Keratinocyte (primary cell): ENCODE measurements at regions not wholly inside any gene's neighbourhood (a gene's known extent, or its start where the extent isn't known, plus 50 kb on each side); places are given as distances from the start of the nearest gene placed in this dataset.

Source experiments
- DNase-seq: peaks from one replicate; pipeline ENCODE4 v3.0.0-alpha.2; 2011; ENCODE audit warnings: low read depth, missing footprints, low spot score
- FAIRE-seq: peaks from 2 replicates; lab custom pipeline; 2011; peaks lifted over from hg19 to GRCh38; lab: Jason Lieb, UNC
- H2AFZ ChIP-seq: 2 replicates; pipeline ENCODE4 v1.6.0; 2012; ENCODE audit warnings: low read length, control low read depth, inconsistent platforms; ENCODE audit not compliant: control insufficient read depth
- H3K27ac ChIP-seq: 2 replicates; pipeline ENCODE4 v1.5.1; 2011; ENCODE audit warnings: low read length; ENCODE audit not compliant: control insufficient read depth, insufficient read depth
- H3K27me3 ChIP-seq: 3 replicates; pipeline ENCODE4 v1.6.0; 2011; ENCODE audit warnings: low read length; ENCODE audit not compliant: control insufficient read depth, insufficient read depth; ENCODE audit errors: extremely low read depth
- H3K36me3 ChIP-seq, 2 experiments: 2 replicates in 1 of 2; 3 replicates in 1 of 2; pipeline ENCODE4 v1.5.1; 2011; ENCODE audit warnings: low read length in 2 of 2, mild to moderate bottlenecking in 1 of 2; ENCODE audit not compliant: control insufficient read depth in 2 of 2, insufficient read depth in 2 of 2; ENCODE audit errors: extremely low read depth in 1 of 2
- H3K4me1 ChIP-seq: 3 replicates; pipeline ENCODE4 v1.5.1; 2011; ENCODE audit warnings: low read length; ENCODE audit not compliant: control insufficient read depth, insufficient read depth; ENCODE audit errors: extremely low read depth
- H3K4me2 ChIP-seq: 3 replicates; pipeline ENCODE4 v1.6.0; 2011; ENCODE audit warnings: low read depth, low read length; ENCODE audit not compliant: control insufficient read depth, insufficient read depth; ENCODE audit errors: extremely low read depth
- H3K4me3 ChIP-seq, 3 experiments: fragments of 200-600 bp in 1 of 3; sonication (generic) in 1 of 3; 2 replicates in 2 of 3; 3 replicates in 1 of 3; pipeline ENCODE4 v1.5.1; 2011 to 2016; ENCODE audit warnings: low read length in 3 of 3, mild to moderate bottlenecking in 3 of 3, control low read depth in 2 of 3, inconsistent platforms in 1 of 3, low read depth in 1 of 3, mixed read lengths in 1 of 3, mixed run types in 1 of 3, moderate library complexity in 1 of 3; ENCODE audit not compliant: control insufficient read depth in 2 of 3, insufficient read depth in 2 of 3; ENCODE audit errors: extremely low read depth in 1 of 3
- H3K79me2 ChIP-seq: 2 replicates; pipeline ENCODE4 v1.6.0; 2012; ENCODE audit warnings: low read length; ENCODE audit not compliant: control insufficient read depth, insufficient read depth
- H3K9ac ChIP-seq: 3 replicates; pipeline ENCODE4 v1.6.0; 2011; ENCODE audit warnings: low read length; ENCODE audit not compliant: control insufficient read depth, insufficient read depth; ENCODE audit errors: extremely low read depth
- H3K9me1 ChIP-seq: 3 replicates; pipeline ENCODE4 v1.6.0; 2011; ENCODE audit warnings: low read length; ENCODE audit not compliant: control insufficient read depth, insufficient read depth; ENCODE audit errors: extremely low read depth
- H3K9me3 ChIP-seq: 2 replicates; pipeline ENCODE4 v1.5.1; 2012; ENCODE audit warnings: low read depth, low read length; ENCODE audit not compliant: control insufficient read depth
- H4K20me1 ChIP-seq: 3 replicates; pipeline ENCODE4 v1.6.0; 2011; ENCODE audit warnings: low read length; ENCODE audit not compliant: control insufficient read depth, insufficient read depth; ENCODE audit errors: extremely low read depth
- EZH2 ChIP-seq: IDR thresholded peaks from one replicate; pipeline ENCODE4 v1.6.1; 2012; ENCODE audit warnings: inconsistent platforms, mild to moderate bottlenecking, low read length, moderate library complexity
- dilution Hi-C: fragments of 300-500 bp; cut with MboI; formaldehyde crosslinking; loops from one replicate; pipeline ENCODE4 v1.7.0; 2020; ENCODE audit warnings: low sequenced_read_pairs; ENCODE audit not compliant: extremely low pct_ligation_motif_present
- TF ChIP-seq, protein P1 (sequence below), 3 experiments: IDR thresholded peaks in 1 of 3; conservative IDR thresholded peaks in 1 of 3; optimal IDR thresholded peaks in 1 of 3; 2 replicates in 2 of 3; 3 replicates in 1 of 3; pipeline versions ENCODE3 to v1.5.1; 2011; ENCODE audit warnings: low read length in 3 of 3, mild to moderate bottlenecking in 3 of 3, moderate library complexity in 2 of 3, control low read depth in 1 of 3, inconsistent platforms in 1 of 3; ENCODE audit not compliant: insufficient read depth in 2 of 3; ENCODE audit errors: extremely low read depth in 1 of 3

- Histone ChIP-seq H3K4me3 (no peak overlapping the region), H3K9ac (no peak overlapping the region), H3K9me1 (no peaks in the 10 kb centered on the region), H2AFZ (no peak overlapping the region), H3K9me3 (no peaks in the 10 kb centered on the region), H3K4me2 (no peak overlapping the region), H3K27ac (no peak overlapping the region), H4K20me1 (no peaks in the 10 kb centered on the region), H3K27me3 (no peaks in the 10 kb centered on the region), H3K79me2 (peaks cover 10% of the 10 kb centered on the region), H3K4me1 (peaks cover 18% of the 10 kb centered on the region), H3K36me3 (no peaks in the 10 kb centered on the region)
- dilution Hi-C loops: no loop called here
- FAIRE-seq (no peak), DNase-seq (no peak)
- TF ChIP-seq, protein P1, sequence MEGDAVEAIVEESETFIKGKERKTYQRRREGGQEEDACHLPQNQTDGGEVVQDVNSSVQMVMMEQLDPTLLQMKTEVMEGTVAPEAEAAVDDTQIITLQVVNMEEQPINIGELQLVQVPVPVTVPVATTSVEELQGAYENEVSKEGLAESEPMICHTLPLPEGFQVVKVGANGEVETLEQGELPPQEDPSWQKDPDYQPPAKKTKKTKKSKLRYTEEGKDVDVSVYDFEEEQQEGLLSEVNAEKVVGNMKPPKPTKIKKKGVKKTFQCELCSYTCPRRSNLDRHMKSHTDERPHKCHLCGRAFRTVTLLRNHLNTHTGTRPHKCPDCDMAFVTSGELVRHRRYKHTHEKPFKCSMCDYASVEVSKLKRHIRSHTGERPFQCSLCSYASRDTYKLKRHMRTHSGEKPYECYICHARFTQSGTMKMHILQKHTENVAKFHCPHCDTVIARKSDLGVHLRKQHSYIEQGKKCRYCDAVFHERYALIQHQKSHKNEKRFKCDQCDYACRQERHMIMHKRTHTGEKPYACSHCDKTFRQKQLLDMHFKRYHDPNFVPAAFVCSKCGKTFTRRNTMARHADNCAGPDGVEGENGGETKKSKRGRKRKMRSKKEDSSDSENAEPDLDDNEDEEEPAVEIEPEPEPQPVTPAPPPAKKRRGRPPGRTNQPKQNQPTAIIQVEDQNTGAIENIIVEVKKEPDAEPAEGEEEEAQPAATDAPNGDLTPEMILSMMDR (optimal IDR thresholded peaks at IDR 0.05 in 1 of 3, IDR thresholded peaks at IDR 0.05 in 1 of 3, conservative IDR thresholded peaks at IDR 0.05 in 1 of 3; ENCODE audit: extremely low read depth in 1 of 3, insufficient read depth in 2 of 3, low read length in 3 of 3): no peak
- TF ChIP-seq EZH2: no peak
Observed at GRCh38 chr12:107465625-107466024, 220.0 kb upstream of the PWP1 start.

- DNase-seq (no peak), FAIRE-seq (no peak)
- H2AFZ ChIP-seq: no peak overlapping the region
- no peak overlapping the region for H3K27ac ChIP-seq
- no peak overlapping the region for H3K4me2 ChIP-seq
- no peaks in the 10 kb centered on the region for H3K9me1 ChIP-seq
- H3K27me3 ChIP-seq: no peaks in the 10 kb centered on the region
- no peaks in the 10 kb centered on the region for H3K9me3 ChIP-seq
- H3K4me3 ChIP-seq: no peak overlapping the region
- H4K20me1 ChIP-seq: no peaks in the 10 kb centered on the region
- dilution Hi-C loops: no loop called here
- H3K9ac ChIP-seq: no peak overlapping the region
- TF ChIP-seq, protein P1 (optimal IDR thresholded peaks at IDR 0.05 in 1 of 3, IDR thresholded peaks at IDR 0.05 in 1 of 3, conservative IDR thresholded peaks at IDR 0.05 in 1 of 3; ENCODE audit: extremely low read depth in 1 of 3, insufficient read depth in 2 of 3, low read length in 3 of 3): no peak
- TF ChIP-seq EZH2: no peak
- peaks cover 5% of the 10 kb centered on the region for H3K79me2 ChIP-seq
- no peaks in the 10 kb centered on the region for H3K4me1 ChIP-seq
- no peaks in the 10 kb centered on the region for H3K36me3 ChIP-seq
Observed at GRCh38 chr12:107467716-107468115, 217.9 kb upstream of the PWP1 start.
